ENCODE measurements at regions not wholly inside any gene's neighbourhood (a gene's known extent, or its start where the extent isn't known, plus 50 kb on each side); places are given as distances from the start of the nearest gene placed in this dataset.

- TF ChIP-seq POLR2A (IDR thresholded peaks at IDR 0.05) (no peak), CTCF (IDR thresholded peaks at IDR 0.05) (no peak)
Measured at GRCh38 chr1:229950020-229950419, 117.0 kb upstream of the GALNT2 start.

Data from uterus (tissue), 2 donors.